Panc1 (cell line): ENCODE measurements at regions not wholly inside any gene's neighbourhood (a gene's known extent, or its start where the extent isn't known, plus 50 kb on each side); places are given as distances from the start of the nearest gene placed in this dataset.

Experiments used
- ATAC-seq: fragments of 200-7000 bp; cut with Tn5 transposase; 2 replicates; pipeline ENCODE4 v1.9.1; 2020; ENCODE audit warnings: mild to moderate bottlenecking, moderate library complexity
- BruUV-seq: library from RNA; stranded (reverse); fragments of 400-500 nt; replicated peaks from 2 replicates; lab custom pipeline; 2021; lab: Mats Ljungman, UMichigan
- CTCF ChIA-PET: fragments of 300-600 bp; sonication (Branson Sonifier 250); formaldehyde crosslinking; loops from one replicate; lab custom pipeline; 2022; ENCODE audit warnings: antibody characterized with exemption; lab: Charles Lee
- POLR2A ChIA-PET: fragments of 300-600 bp; sonication (Branson Sonifier 250); formaldehyde crosslinking; loops from one replicate; lab custom pipeline; 2022; ENCODE audit warnings: antibody characterized with exemption; lab: Charles Lee
- DNase-seq: peaks from one replicate; pipeline ENCODE4 v3.0.0-alpha.2; 2010; ENCODE audit warnings: low read depth, low spot score
- H3K27ac ChIP-seq: 2 replicates; pipeline ENCODE4 v1.5.1; 2011; ENCODE audit warnings: mild to moderate bottlenecking, low read length, inconsistent platforms
- H3K27me3 ChIP-seq: fragments of 200-500 bp; sonication (Bioruptor generic); 2 replicates; pipeline ENCODE4 v1.6.0; 2014; ENCODE audit warnings: low read length, inconsistent platforms; ENCODE audit not compliant: control insufficient read depth, insufficient read depth
- H3K36me3 ChIP-seq: fragments of 200-500 bp; sonication (Bioruptor generic); 2 replicates; pipeline ENCODE4 v1.5.1; 2014; ENCODE audit warnings: inconsistent platforms, mild to moderate bottlenecking, low read length, moderate library complexity; ENCODE audit not compliant: control insufficient read depth, insufficient read depth
- H3K4me1 ChIP-seq: 2 replicates; pipeline ENCODE4 v1.5.1; 2011; ENCODE audit warnings: inconsistent platforms, mild to moderate bottlenecking, low read length, moderate library complexity; ENCODE audit not compliant: control insufficient read depth, insufficient read depth
- H3K4me3 ChIP-seq, 2 experiments: 2 replicates each; pipeline ENCODE4 v1.5.1; 2011 to 2012; ENCODE audit warnings: low read depth in 2 of 2, low read length in 2 of 2, mild to moderate bottlenecking in 2 of 2, inconsistent platforms in 1 of 2, moderate library complexity in 1 of 2
- H3K9me3 ChIP-seq: fragments of 200-500 bp; sonication (Bioruptor generic); 2 replicates; pipeline ENCODE4 v1.5.1; 2014; ENCODE audit warnings: low read depth, mild to moderate bottlenecking, inconsistent platforms, low read length, moderate library complexity; ENCODE audit not compliant: control insufficient read depth, insufficient read depth
- POLR2AphosphoS5 ChIP-seq: IDR thresholded peaks from 2 replicates; pipeline ENCODE4 v1.6.1; 2012; ENCODE audit warnings: mild to moderate bottlenecking, low read depth, low read length, moderate library complexity
- SIN3A ChIP-seq: IDR thresholded peaks from 2 replicates; pipeline ENCODE4 v1.6.1; 2012; ENCODE audit warnings: low read depth, mild to moderate bottlenecking, low read length, moderate library complexity, borderline replicate concordance; ENCODE audit not compliant: insufficient read depth
- TCF7L2 ChIP-seq: IDR thresholded peaks from 2 replicates; pipeline ENCODE4 v1.6.1; 2011; ENCODE audit warnings: mild to moderate bottlenecking, low read depth, low read length, inconsistent platforms
- in situ Hi-C: cut with HindIII; loops from 2 replicates; pipeline ENCODE4 v1.10.0; 2016; ENCODE audit warnings: low sequenced_read_pairs, low pct_unique_long_range_greater_than_20kb
- intact Hi-C: fragments of 100-400 bp; cut with micrococcal nuclease; formaldehyde crosslinking; loops from one replicate; pipeline ENCODE4 v1.10.0; 2022; ENCODE audit not compliant: unreplicated experiment
- TF ChIP-seq, protein P1 (sequence below): fragments of 450-650 bp; IDR thresholded peaks from 2 replicates; pipeline ENCODE4 v1.5.1; 2017; ENCODE audit warnings: mild to moderate bottlenecking
- TF ChIP-seq, protein P2 (sequence below), 2 experiments: IDR thresholded peaks; 2 replicates each; pipeline ENCODE4 v1.6.1; 2011 to 2012; ENCODE audit warnings: low read depth in 2 of 2, control low read depth in 1 of 2, low read length in 1 of 2, mild to moderate bottlenecking in 1 of 2, moderate library complexity in 1 of 2; ENCODE audit not compliant: insufficient read depth in 1 of 2

DNA sequence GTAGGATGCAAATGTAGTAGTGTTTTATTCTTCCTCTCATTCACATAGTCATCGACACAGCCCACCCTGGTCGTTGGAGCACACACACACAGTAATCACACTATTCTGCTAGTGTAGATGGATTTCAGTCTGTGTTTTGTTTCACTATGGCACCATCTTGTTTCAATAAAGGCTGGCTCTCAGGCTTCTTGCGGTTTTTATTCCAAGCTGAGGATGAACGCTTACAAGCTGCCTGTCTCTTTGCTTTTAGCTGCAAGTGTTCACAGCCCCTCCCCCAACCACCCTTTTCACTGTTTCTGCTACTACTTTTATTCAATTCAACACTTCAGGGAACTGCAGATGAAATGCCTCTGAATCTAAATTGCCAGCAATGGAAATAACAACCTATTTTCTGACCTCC is 140.9 kb upstream of the PMFBP1 start:
- intact Hi-C loops, result no loop called here
- Histone ChIP-seq H3K9me3 (no peaks in the 10 kb centered on the region), H3K27ac (no peak overlapping the region), H3K27me3 (no peaks in the 10 kb centered on the region), H3K4me3 (no peak overlapping the region), H3K4me1 (no peaks in the 10 kb centered on the region), H3K36me3 (no peaks in the 10 kb centered on the region)
- no peak for ATAC-seq
- BruUV-seq, result no TSS peak
- no peak for TF ChIP-seq SIN3A
- no peak for TF ChIP-seq POLR2AphosphoS5
- TF ChIP-seq, protein P1, sequence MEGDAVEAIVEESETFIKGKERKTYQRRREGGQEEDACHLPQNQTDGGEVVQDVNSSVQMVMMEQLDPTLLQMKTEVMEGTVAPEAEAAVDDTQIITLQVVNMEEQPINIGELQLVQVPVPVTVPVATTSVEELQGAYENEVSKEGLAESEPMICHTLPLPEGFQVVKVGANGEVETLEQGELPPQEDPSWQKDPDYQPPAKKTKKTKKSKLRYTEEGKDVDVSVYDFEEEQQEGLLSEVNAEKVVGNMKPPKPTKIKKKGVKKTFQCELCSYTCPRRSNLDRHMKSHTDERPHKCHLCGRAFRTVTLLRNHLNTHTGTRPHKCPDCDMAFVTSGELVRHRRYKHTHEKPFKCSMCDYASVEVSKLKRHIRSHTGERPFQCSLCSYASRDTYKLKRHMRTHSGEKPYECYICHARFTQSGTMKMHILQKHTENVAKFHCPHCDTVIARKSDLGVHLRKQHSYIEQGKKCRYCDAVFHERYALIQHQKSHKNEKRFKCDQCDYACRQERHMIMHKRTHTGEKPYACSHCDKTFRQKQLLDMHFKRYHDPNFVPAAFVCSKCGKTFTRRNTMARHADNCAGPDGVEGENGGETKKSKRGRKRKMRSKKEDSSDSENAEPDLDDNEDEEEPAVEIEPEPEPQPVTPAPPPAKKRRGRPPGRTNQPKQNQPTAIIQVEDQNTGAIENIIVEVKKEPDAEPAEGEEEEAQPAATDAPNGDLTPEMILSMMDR, result no peak
- TF ChIP-seq TCF7L2, result no peak
- TF ChIP-seq, protein P2, sequence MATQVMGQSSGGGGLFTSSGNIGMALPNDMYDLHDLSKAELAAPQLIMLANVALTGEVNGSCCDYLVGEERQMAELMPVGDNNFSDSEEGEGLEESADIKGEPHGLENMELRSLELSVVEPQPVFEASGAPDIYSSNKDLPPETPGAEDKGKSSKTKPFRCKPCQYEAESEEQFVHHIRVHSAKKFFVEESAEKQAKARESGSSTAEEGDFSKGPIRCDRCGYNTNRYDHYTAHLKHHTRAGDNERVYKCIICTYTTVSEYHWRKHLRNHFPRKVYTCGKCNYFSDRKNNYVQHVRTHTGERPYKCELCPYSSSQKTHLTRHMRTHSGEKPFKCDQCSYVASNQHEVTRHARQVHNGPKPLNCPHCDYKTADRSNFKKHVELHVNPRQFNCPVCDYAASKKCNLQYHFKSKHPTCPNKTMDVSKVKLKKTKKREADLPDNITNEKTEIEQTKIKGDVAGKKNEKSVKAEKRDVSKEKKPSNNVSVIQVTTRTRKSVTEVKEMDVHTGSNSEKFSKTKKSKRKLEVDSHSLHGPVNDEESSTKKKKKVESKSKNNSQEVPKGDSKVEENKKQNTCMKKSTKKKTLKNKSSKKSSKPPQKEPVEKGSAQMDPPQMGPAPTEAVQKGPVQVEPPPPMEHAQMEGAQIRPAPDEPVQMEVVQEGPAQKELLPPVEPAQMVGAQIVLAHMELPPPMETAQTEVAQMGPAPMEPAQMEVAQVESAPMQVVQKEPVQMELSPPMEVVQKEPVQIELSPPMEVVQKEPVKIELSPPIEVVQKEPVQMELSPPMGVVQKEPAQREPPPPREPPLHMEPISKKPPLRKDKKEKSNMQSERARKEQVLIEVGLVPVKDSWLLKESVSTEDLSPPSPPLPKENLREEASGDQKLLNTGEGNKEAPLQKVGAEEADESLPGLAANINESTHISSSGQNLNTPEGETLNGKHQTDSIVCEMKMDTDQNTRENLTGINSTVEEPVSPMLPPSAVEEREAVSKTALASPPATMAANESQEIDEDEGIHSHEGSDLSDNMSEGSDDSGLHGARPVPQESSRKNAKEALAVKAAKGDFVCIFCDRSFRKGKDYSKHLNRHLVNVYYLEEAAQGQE (IDR thresholded peaks at IDR 0.05; ENCODE audit: insufficient read depth in 1 of 2, low read depth in 2 of 2, low read length in 1 of 2), result no peak
- ChIA-PET CTCF (no interaction called here), POLR2A (no interaction called here)
- no peak for DNase-seq
- in situ Hi-C loops, result no loop called here

DNA sequence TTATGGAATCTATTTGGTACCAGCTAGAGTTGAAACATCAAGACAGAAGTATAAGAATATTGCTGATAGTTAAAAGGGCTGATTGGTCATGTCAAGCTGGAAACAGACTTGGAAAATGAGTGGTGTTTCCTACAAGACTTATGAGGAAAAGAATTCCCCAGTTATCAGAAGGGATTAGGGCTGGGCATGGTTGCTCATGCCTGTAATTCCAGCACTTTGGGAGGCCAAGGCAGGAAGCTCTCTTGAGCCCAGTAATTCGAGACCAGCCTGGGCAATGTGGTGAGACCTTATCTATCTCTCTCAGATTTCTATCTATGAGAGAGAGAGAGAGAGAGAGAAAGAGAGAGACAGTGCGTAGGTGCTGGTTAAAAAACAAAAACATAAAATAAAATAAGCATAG is 139.5 kb upstream of the PMFBP1 start:
- CTCF ChIA-PET, result no interaction called here
- in situ Hi-C loops, result no loop called here

More for the DNA sequence above, 139.5 kb upstream of the PMFBP1 start:
- Histone ChIP-seq H3K4me3 (no peak overlapping the region), H3K9me3 (no peaks in the 10 kb centered on the region), H3K4me1 (no peaks in the 10 kb centered on the region), H3K27ac (no peak overlapping the region), H3K27me3 (no peaks in the 10 kb centered on the region), H3K36me3 (no peaks in the 10 kb centered on the region)
- POLR2A ChIA-PET, result no interaction called here
- DNase-seq (no peak), ATAC-seq (no peak)
- TF ChIP-seq POLR2AphosphoS5, result no peak
- TF ChIP-seq, protein P2 (IDR thresholded peaks at IDR 0.05; ENCODE audit: insufficient read depth in 1 of 2, low read depth in 2 of 2, low read length in 1 of 2), result no peak
- no peak for TF ChIP-seq SIN3A
- no peak for TF ChIP-seq TCF7L2
- TF ChIP-seq, protein P1, result no peak
- intact Hi-C loops, result no loop called here
- BruUV-seq, result no TSS peak
